KG1 (cell line): ENCODE measurements at regions not wholly inside any gene's neighbourhood (a gene's known extent, or its start where the extent isn't known, plus 50 kb on each side); places are given as distances from the start of the nearest gene placed in this dataset.
"Not testable (repeated sequence)": the region's sequence is repeated elsewhere in the genome, so short reads cannot be mapped to it uniquely, and the experiment has no call there.

Experiments
- DNase-seq: peaks from one replicate; lab custom pipeline; 2025; lab: John Stamatoyannopoulos, UW

GRCh38 chr10:30697806-30698205, 68.3 kb upstream of the LYZL2 start:
- DNase-seq = no peak

- not testable (repeated sequence) for DNase-seq
Measured at GRCh38 chr10:30697221-30697620, 67.7 kb upstream of the LYZL2 start.

- DNase-seq = not testable (repeated sequence)
Measured at GRCh38 chr10:30696416-30697185, 67.0 kb upstream of the LYZL2 start.

GRCh38 chr10:30695481-30696236, 66.1 kb upstream of the LYZL2 start:
- DNase-seq = not testable (repeated sequence)

- no peak for DNase-seq
Measured at GRCh38 chr10:30694518-30695228, 65.1 kb upstream of the LYZL2 start.

GRCh38 chr10:30691639-30692015, 62.1 kb upstream of the LYZL2 start:
- DNase-seq = no peak

- DNase-seq = not testable (repeated sequence)
Measured at GRCh38 chr10:30690948-30691638, 61.5 kb upstream of the LYZL2 start.

GRCh38 chr10:30688456-30688855, 58.9 kb upstream of the LYZL2 start:
- no peak for DNase-seq

- DNase-seq = peak; percentile 11
Measured at GRCh38 chr10:30687698-30688213, 58.2 kb upstream of the LYZL2 start.

GRCh38 chr10:30686708-30687107, 57.2 kb upstream of the LYZL2 start:
- DNase-seq = no peak

- no peak for DNase-seq
Measured at GRCh38 chr10:30683496-30683895, 53.9 kb upstream of the LYZL2 start.

- not testable (repeated sequence) for DNase-seq
Measured at GRCh38 chr10:30682377-30683199, 53.0 kb upstream of the LYZL2 start.

- DNase-seq = no peak
Measured at GRCh38 chr10:30680908-30681307, 51.4 kb upstream of the LYZL2 start.
